A549 (cell line): ENCODE measurements at regions not wholly inside any gene's neighbourhood (a gene's known extent, or its start where the extent isn't known, plus 50 kb on each side); places are given as distances from the start of the nearest gene placed in this dataset.

Source experiments
- CEBPB ChIP-seq, 2 experiments: fragments of >200 bp in 1 of 2; sonication (Bioruptor Twin) in 1 of 2; formaldehyde crosslinking in 1 of 2; IDR thresholded peaks; 2 replicates each; pipeline ENCODE4 v1.6.1; 2012 to 2016
- CTCF ChIP-seq: fragments of >200 bp; sonication (Bioruptor Twin); formaldehyde crosslinking; IDR thresholded peaks from 3 replicates; pipeline ENCODE4 v1.5.1; 2016
- EP300 ChIP-seq, 2 experiments: fragments of >200 bp; sonication (Bioruptor Twin); formaldehyde crosslinking; IDR thresholded peaks; 2 replicates in 1 of 2; 3 replicates in 1 of 2; pipeline ENCODE4 v1.6.1; 2016 to 2017
- ESRRA ChIP-seq: fragments of 150-350 bp; IDR thresholded peaks from 2 replicates; pipeline ENCODE4 v1.6.1; 2014; ENCODE audit warnings: mild to moderate bottlenecking, low read length, borderline replicate concordance
- MAFK ChIP-seq: fragments of 450-650 bp; IDR thresholded peaks from 2 replicates; pipeline ENCODE4 v1.6.1; 2014; ENCODE audit not compliant: partially characterized antibody
- RAD21 ChIP-seq, 2 experiments: fragments of >200 bp in 1 of 2; sonication (Bioruptor Twin) in 1 of 2; formaldehyde crosslinking in 1 of 2; IDR thresholded peaks in 1 of 2; conservative IDR thresholded peaks in 1 of 2; 2 replicates in 1 of 2; 3 replicates in 1 of 2; pipeline ENCODE4 v1.6.1; 2012 to 2018; ENCODE audit warnings: inconsistent platforms in 1 of 2
- RCOR1 ChIP-seq: fragments of 150-350 bp; IDR thresholded peaks from 2 replicates; pipeline ENCODE4 v1.6.1; 2014; ENCODE audit warnings: antibody characterized with exemption, low read length, low read depth

- TF ChIP-seq MAFK (no peak), ESRRA (no peak), CTCF (no peak), CEBPB (IDR thresholded peaks at IDR 0.05) (no peak), EP300 (IDR thresholded peaks at IDR 0.05) (no peak), RAD21 (conservative IDR thresholded peaks at IDR 0.05 in 1 of 2, IDR thresholded peaks at IDR 0.05 in 1 of 2) (no peak), RCOR1 (no peak)
Observed at GRCh38 chr4:180541678-180542077, 1701.5 kb upstream of the TENM3 start.
